NOMO-1 treated with DMSO at 0.1 percent for 48 hours (cell line): ENCODE measurements at regions not wholly inside any gene's neighbourhood (a gene's known extent, or its start where the extent isn't known, plus 50 kb on each side); places are given as distances from the start of the nearest gene placed in this dataset.
"Not testable (repeated sequence)": the region's sequence is repeated elsewhere in the genome, so short reads cannot be mapped to it uniquely, and the experiment has no call there.

Source experiments
- DNase-seq: peaks from one replicate; lab custom pipeline; 2025; ENCODE audit not compliant: unreplicated experiment; lab: John Stamatoyannopoulos, UW

GRCh38 chr12:58701536-58701935 lies 218.8 kb downstream of the LRIG3 start:
- DNase-seq: no peak

DNA sequence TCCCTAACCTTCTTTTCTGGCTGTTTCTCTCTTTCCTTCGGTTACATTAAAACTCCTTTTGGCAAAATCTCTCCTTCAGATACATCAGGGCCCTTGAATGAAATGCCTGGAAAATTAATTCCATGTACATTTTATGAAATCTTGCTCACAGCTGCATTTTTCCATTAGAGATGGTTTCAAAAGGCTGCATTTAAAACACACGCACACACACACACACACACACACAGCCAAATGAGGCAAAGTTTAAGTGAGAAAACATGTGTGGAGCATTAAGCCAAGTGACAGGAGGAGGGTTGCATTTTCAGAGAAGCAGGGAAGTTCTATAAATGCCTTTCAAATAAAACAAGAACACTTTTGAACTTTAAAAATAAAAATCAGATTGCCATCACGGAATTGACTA lies 216.4 kb downstream of the LRIG3 start:
- no peak for DNase-seq

DNA sequence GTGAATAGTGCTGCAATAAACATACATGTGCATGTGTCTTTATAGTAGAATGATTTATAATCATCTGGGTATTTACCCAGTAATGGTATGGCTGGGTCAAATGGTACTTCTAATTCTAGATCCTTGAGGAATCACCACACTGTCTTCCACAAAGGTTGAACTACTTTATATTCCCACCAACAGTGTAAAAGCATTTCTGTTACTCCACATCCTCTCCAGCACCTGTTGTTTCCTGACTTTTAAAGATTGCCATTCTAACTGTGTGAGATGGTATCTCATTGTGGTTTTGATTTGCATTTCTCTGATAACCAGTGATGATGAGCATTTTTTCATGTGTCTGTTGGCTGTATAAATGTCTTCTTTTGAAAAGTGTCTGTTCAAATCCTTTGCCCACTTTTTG lies 215.5 kb downstream of the LRIG3 start:
- not testable (repeated sequence) for DNase-seq

DNA sequence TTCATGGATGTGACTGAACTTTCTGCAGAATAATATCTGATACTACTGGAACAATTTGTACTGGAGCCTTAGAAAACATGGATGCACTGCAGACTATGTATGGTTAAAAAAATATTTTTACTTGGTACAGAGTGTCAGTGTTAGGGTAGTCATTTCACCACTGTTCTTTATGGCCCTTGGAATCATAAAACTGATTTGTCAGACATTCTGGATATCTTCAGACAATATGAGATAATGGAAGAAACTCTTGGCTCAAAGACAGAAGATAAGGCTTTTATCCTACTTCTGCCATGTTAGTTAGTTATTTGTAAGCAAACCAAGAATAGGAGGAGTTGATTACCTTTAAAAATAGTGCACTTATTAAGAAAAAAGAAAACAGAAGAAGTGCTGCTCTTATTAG lies 209.4 kb downstream of the LRIG3 start:
- no peak for DNase-seq

- no peak for DNase-seq
Measured at GRCh38 chr12:58711974-58712373, 208.3 kb downstream of the LRIG3 start.

DNA sequence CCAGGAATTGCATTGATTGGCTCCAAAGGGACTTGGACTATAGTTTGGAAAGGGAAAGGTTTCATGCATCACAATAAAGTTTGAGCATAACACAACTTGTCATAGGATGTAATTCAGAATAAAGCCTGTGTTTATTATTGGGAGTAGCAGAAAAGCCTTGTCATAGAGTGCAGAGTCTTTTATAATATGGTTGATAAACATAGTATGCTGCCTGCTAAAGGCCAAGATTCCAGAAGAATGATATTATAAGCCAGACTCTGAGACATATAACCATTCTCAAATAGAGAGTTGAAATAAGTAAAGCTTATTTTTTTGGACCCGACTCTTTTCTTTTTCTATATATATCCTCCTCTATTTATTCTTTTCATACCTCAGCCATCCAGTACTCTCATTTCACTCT lies 207.3 kb downstream of the LRIG3 start:
- no peak for DNase-seq

DNA sequence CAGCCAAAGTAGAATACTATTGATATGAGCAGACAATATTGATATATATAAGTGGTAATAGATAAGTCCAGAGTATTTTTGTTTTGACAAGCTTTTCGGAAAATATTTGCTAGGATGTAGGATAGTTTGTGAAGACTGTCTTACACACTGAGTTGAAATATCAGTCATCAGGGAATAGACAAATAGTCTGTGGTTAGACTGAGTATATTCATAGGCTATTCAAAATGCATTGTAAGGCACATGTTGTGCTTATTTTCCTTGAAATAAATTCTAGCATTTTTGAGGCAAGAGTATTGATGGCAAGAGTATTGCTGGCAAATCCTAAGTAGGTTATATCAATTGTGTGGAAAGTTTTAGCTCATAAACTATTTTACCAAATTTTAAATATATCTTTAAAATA lies 201.1 kb downstream of the LRIG3 start:
- DNase-seq: no peak

DNA sequence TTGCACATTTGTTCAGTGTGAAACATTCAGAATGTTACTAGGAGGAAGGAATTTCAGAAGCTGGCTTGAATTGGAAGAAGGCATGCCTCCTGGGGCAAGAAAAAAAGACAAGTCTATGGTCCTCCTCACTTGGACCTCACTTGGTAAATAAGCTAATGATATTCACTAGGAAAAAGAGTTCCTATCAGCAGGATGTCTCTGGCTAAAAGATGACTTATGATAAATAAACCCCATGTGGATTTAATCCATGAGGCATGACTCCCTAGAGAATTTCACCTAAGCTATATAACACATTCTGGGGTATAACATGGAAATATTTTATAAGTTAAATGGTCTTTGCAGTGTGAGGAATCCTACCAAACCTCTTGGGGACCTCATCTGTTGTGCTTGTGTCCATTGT lies 199.9 kb downstream of the LRIG3 start:
- DNase-seq: no peak

- DNase-seq: no peak
Measured at GRCh38 chr12:58725400-58726105, 194.8 kb downstream of the LRIG3 start.

DNA sequence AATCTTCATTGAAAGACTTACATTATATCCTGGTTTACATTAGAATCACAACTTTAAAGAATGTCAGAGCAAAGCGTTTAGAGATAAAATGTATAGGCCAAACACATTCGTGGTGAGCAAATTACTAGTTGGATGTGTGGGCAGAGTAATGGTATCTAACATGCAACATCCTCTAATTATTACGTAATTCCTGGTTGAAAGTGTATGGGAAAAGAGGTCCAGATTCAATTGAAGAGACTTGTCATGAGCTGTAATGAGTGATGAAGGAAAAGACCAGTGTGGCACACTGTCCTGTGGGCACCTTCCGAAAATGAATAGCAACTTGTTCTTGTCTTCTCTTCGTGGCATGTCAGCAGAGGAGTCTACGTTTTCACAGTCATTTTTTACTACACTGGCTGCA lies 192.8 kb downstream of the LRIG3 start:
- DNase-seq: peak; percentile 8

DNA sequence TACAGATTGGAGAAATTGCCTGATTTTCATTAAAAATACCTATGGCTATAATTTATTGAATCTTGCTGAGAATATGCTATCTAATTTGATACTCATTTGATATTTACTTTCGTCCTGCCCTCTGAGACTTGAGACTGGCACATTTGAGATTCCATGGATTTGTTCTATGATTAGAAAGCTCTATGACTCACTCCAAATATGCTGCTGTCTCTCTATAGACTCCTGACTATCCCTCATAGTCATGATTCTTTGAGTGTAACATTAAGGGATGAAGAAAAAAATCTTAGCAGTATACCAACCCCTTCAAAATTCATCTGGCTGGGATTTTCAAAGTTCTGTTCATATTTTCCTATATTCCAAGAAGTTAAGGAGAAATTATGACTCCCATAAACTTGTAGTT lies 191.9 kb downstream of the LRIG3 start:
- DNase-seq: no peak

GRCh38 chr12:58731096-58731495 lies 189.2 kb downstream of the LRIG3 start:
- DNase-seq: no peak

DNA sequence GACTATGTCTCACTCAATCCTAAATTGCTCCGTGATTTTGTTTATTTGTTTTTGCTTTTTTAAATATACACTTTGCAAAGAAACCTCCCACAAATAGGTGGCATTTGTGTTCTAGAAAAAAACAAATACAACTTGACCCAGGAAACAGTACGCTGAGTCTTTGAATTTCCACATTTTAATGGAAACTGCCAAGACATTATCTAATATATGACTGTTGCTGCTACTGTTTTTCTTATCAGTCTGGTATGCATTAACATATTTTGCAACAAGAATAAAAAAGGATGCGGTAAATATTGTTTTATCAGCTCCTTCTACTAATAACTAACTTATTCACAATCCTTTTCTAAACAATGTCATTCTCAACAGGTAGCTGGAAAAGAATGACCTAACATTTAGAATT lies 187.4 kb downstream of the LRIG3 start:
- DNase-seq: no peak

- no peak for DNase-seq
Measured at GRCh38 chr12:58741226-58741625, 179.1 kb downstream of the LRIG3 start.

DNA sequence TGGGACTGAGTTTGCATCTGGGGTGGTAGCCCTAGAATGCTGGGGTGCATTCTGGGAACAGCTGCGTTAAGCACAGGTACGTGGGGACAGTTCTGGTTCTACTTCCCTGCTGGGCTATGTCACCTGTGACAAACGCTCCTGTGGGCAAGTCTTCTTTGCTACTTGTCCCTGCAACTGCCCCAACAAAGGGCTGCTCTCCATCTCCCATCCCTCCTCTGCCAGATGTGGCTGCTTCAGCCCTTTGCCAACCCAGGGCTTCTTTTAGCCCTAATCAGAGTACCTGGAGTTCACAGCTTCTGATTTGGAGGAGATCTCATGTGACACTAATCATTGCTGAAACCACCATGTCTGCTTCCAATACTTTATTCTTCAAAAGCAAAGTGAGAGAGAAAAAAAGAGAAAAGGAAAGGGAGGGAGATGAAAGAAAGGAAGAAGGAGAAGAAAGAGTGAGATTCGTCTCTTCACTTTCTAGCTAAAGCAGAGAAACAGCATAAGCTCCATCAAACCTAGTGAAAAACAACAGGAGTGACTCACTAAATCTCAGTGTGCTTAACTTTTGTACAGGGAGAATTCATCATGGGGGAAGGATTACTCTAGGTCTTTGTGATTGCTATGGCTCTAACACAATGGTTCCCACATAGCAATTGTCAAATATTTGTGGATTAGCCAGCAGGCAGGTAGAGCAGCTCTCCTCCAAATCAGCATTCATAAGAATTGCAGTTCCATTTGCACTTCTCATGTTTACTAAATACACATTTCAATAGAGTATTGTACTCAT lies 174.8 kb downstream of the LRIG3 start:
- no peak for DNase-seq

DNA sequence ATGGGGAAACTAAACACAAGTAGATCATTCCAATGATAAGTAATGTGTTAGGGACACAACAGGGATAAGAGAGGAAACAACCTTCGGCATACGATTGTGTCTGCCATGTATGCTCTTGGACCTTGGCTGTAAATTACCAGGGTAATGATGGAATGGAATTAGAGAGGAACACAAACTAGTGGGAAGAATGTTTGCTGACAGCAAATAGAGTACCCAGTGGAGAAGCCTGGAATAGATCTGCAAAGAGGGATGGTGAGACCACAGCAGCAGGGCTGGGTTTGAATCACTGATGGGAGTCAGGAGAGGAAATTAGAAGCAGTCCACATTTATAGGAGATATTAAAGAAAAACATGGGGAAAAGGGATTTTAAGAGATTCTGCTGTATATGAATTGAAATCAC lies 172.8 kb downstream of the LRIG3 start:
- DNase-seq: no peak

DNA sequence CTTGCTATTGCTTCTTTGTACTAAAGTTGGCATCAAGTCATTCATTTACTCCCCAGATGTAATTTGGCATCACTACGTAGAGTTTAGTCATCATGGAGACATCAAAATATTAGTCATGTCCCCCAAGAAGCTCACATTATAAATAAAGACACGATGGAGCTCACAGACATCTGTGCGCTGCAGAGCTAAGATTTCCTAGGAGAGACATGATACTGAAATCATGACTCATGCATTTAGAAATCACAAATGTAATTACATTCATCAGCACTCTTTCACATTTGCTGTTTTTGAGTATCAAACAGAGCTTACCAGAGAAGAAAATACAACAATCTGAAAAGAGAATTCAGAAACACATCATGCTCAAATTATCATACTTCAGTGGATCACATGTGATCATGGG lies 169.8 kb downstream of the LRIG3 start:
- no peak for DNase-seq

GRCh38 chr12:58757422-58757821 lies 162.9 kb downstream of the LRIG3 start:
- DNase-seq: no peak

- DNase-seq: not testable (repeated sequence)
Measured at GRCh38 chr12:58759745-58760144, 160.6 kb downstream of the LRIG3 start.

DNA sequence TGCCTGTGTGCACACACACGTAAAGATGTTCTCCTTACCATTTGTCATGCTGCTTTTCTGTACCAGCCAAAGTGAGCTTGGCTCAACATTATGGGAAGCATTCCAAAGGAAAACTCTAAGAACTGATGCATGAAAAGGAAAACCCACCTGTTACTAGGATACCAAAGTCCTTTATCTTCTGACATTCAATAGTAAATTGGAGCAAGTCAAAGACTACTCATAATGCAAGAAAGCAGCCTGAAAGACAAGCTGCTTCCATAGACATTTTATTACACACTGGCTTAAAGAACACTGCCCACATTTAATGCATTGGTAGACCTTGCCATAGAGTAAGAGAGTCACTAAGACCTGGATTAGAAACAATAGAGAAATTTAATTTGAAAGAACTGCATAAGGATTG lies 159.0 kb downstream of the LRIG3 start:
- no peak for DNase-seq

GRCh38 chr12:58764100-58764953 lies 156.0 kb downstream of the LRIG3 start:
- DNase-seq: no peak

GRCh38 chr12:58765076-58765475 lies 155.2 kb downstream of the LRIG3 start:
- DNase-seq: no peak
